IPS-11a (cell line): ENCODE measurements at regions not wholly inside any gene's neighbourhood (a gene's known extent, or its start where the extent isn't known, plus 50 kb on each side); places are given as distances from the start of the nearest gene placed in this dataset.

Experiments
- H3K4me3 ChIP-seq: one replicate; pipeline ENCODE4 v1.5.1; 2013; ENCODE audit warnings: low read depth, low read length, control low read depth

DNA sequence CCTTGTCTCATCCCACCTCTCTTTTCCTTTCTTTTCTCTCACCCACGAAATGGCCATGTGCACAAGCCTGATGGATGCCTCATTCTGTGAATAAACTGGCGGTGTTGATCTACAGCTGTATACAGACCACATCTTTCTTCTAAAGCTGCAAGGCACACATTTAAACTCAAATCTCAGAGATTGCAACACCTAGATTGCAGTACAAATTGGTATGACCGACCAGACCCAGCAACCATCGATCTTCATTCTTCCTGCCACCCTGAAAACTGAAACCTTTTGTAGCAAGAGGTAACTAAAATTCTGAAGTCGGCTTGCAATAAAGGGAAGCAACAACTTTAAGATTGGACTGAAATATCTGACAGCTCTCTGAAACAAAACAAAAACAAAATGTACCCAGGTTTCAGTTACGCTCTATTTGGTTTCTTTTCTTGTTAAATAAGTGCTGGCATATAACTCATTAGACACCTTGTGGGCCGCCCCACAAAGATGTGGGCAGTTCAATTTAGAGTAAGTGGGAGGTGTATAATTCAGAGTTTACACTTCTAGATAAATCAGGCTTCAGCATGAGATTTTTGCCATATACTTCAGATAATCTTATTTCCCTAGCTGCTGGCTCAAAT lies 390.0 kb upstream of the NOVA1 start:
- no peak overlapping the region for H3K4me3 ChIP-seq

DNA sequence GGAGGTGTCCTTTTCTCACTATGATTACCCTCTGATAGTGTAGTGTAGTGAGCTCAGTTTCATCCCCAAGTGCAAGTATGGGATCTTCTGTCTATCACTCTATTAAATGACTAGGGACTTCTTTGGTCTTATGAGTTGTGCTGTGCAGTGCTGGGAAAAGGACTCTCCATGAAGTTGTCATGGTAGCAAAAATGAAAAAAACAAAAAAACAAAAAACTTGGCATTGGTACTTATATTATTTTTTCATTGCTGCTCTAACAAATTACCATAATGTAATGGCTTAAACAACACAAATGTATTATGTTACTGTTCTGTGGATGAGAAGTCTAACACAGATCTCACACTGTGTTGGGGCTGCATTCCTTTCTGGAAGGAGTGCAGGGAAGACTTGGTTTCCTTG lies 393.1 kb upstream of the NOVA1 start:
- H3K4me3 ChIP-seq: no peak overlapping the region

DNA sequence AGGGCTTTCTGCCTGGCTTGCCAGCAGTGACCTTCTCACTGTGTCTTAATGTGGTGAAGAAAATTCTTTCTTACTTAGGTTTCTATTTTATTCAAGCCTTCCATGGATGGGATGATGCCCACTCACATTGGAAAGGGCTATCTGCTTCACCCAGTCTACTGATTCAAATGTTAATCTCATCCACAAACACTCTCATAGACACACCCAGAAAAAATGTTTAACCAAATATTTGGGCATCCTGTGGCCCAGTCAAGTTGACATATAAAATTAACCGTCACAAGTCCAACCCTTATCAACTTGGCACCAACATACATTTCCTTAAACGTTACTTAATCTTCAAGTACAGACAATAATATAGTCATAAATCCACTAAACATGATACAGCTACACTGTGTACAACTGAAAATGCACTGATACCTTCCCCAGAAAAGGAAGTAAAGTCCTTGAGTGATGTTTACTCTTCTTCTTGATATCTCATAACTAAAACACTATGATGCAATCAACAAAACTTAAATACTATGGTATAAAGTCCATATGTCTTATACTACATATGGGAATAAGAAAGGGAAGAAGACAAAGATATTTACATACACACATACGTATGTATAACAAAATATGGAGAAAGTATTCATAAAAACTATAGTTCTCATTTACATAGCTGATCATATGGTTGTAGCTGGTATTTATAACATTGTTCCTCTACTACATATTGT lies 394.7 kb upstream of the NOVA1 start:
- H3K4me3 ChIP-seq: no peak overlapping the region

DNA sequence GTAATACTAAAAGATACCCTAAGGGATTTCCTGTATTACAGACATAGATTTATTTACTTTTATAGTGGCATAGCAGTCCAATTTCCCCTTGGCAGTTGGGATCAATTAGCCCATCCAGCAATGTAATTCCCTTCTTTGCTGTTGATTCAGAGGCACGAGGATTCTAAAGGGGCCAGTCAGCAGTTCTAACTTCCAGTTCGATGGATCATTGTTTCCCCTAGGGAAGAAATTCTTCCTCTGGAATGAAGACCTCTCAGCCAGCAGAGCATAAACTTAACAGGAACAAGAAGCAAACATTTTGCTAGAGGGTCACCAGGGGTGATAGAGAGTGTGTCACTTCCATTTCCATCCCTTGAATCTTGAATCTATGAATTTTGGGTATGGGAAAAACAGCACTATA lies 395.7 kb upstream of the NOVA1 start:
- H3K4me3 ChIP-seq: no peak overlapping the region

DNA sequence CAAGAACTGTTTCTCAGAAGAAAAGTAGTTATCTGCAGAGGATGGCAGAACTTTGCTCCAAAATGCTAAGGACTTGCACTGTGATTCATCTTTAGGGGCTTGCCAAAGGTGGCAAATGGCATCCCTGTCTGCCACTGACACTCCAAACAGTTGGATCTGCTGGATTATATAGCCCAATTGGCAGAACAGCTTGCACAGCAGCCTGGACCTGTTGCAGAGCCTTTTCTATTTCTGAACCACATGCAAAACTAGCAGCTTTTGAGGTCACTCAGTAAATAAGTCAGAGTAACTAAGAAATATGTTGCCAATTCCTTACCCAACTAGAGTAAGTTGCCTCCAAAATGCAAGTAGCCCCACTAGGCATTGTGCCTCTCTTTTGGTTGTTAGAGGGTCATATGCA lies 397.5 kb upstream of the NOVA1 start:
- H3K4me3 ChIP-seq: no peak overlapping the region

DNA sequence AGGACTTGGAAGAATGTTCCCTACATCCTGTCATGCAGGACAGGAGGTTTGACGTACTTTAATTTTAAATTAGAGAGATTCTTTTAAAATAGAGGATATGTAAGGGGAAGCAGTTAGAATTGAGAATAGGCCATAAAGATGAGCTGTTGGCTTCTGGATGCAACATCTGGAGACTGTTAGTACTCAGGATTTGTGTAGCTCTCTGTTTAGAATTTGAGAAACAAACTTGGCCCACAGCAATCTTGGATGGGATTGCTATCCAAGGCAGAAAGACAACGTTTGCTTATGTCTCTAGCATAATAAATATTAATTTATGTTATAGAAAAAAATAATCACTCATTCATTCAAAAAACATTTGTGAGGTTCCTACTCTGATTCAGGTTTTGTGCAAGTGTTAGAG lies 398.4 kb upstream of the NOVA1 start:
- no peak overlapping the region for H3K4me3 ChIP-seq

DNA sequence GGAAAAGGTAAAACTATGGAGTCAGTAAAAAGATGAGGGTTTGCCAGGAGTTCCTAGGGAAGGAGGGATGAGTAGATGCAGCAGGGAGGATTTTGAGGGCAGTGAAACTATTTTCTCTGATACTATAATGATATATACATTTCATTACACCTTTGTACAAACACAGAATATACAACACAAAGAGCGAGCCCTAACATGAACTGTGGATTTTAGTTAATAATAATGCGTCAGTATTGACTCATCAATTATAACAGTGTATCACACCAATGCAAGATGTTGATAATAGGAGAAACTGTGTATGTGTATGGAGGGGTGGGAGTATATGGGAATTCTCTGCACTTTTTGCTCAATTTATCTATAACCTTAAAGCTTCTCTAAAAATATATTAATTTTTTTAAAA lies 404.3 kb upstream of the NOVA1 start:
- no peak overlapping the region for H3K4me3 ChIP-seq

DNA sequence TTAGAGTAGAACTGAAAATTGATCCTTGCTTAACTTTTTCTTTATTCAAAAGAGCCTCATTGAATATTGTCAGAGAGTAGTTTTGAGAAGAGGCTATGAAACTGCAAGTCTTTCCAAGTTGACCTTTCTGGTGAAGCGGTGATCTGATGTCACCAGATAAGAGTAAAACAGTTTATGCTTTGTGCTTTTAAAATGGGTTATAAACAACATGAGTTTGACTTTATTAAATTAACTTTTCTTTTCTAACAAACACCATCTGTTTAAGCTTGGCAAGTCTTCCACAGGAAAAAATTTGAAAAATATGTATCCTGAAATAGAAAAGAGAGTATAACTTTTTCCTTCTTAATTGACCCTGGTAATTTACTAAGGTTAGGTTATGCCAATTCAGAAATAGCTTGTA lies 408.7 kb upstream of the NOVA1 start:
- H3K4me3 ChIP-seq: no peak overlapping the region

DNA sequence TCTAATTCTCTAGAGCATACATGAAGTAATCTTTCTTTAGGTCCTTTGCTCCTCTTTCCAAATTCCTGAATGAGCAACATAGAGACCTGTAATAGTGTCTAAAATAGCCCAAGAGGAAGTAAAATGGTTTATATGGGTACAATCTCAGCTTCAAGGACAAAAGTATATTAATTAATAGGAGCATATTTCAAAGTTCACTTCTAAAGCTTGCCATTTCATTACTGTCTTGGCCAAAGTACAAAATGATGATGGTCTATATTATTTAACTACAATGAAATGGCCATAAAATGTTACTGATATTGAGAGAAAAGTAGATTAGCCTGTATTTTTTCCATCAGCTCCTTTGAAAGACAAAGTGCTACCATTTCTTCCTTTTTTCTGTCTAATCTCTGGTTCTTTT lies 410.4 kb upstream of the NOVA1 start:
- H3K4me3 ChIP-seq: no peak overlapping the region

DNA sequence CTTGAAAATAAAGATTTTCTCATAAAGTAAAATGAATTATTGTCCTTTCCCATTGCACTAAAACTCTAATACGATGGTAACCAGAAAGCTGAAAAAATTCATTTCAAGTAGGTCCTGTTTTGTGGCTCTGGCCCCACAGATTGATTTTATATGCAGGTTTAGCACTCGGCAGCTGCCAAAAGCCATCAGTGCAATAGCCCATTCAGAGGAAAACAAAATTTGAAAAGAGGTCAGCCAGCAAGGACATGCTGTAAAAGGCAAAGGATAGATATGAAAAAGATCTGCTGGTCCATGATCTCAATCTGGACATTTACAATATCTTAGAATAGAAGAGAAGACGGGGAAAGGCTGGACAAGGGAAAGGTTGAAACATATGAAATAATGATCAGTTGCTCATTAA lies 414.8 kb upstream of the NOVA1 start:
- no peak overlapping the region for H3K4me3 ChIP-seq

DNA sequence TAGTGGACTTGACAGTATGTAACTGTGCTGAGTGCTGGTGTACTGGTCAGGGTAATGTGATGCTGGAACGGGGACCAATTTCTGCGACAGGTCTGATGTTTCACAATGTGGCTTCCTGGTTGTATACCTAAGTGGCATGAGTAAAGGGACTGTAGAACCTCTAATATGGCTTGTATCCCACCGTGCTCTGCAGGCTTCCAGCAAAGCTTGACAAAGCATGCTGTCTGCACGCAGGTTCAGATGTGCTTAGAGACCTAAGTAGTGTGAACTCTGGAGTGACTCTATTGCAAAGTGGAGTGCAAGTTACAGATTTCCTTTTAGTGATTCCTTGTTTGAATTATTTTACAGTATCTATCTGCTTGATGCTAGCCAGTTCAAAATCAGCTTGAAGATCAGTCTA lies 415.8 kb upstream of the NOVA1 start:
- no peak overlapping the region for H3K4me3 ChIP-seq

DNA sequence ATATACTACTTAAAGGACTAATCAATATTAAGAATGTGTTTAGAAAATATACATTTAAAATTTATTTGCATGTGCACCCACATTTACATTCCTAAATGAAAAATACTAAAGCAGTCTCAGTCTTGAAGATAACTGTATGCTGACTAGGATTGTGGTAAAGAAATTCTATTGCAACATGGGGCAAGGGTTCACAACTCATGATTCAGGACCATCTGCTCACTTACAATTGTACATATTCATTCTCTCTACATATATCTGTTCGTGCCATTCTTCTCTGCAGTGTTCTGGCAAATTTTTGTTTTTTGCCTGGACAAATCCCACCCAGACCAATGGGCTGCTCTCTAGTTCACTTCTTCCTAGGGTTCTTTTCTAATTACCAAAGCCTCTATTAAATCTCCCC lies 417.2 kb upstream of the NOVA1 start:
- H3K4me3 ChIP-seq: no peak overlapping the region

DNA sequence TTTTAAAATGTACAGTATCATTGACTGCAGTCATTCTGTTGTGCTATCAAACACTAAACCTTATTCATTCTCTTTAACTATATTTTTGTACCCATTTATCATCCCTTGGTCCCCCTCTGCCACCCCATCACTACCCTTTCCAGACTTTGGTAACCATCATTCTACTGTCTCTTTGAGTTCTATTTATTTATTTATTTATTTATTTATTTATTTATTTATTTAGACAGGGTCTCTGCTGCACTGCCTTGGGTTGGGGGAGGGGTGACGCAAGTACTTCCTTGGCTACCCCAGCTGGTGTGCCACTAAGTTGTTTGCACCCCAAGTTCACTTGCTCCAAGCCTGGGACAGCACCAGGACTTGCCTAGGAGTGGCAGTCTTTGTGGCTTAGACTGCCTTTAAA lies 427.8 kb upstream of the NOVA1 start:
- H3K4me3 ChIP-seq: no peak overlapping the region

DNA sequence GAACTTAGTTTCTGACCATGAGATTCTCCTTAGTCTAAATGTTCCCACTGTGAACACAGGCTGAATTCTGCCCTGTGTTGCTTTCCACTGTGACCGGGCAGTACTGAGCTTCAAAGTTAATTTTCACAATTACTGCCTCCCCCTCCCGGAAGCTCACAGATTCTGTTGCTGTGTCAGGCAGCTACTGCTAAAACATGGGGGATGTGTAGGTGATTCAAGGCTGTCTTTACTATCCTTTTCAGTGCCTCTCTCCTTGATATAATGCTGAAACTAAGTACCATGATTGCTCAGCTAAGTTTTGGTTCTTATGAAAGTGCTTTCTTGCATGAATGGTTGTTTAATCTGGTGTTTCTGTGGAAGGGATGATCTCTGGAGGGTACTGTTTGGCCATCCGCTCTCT lies 428.3 kb upstream of the NOVA1 start:
- H3K4me3 ChIP-seq: no peak overlapping the region

DNA sequence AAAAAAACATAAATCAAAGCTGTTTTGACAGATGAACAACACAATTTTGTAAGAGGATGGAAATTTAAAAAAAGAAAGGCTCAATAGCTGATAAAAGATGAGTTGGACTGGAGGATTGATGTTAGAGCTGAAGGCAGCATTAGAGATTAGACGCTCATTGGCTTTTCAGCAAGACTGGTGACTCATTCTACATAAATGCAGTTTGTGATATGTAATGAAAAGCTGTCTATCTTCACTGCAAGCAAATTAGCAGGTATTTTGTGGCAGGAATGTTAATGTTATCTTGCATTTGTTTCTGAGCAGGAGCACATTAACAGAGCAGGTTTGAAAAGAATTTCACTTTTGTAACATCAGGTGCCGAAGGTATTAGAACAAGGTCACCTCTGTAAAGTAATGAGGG lies 442.7 kb upstream of the NOVA1 start:
- H3K4me3 ChIP-seq: no peak overlapping the region

DNA sequence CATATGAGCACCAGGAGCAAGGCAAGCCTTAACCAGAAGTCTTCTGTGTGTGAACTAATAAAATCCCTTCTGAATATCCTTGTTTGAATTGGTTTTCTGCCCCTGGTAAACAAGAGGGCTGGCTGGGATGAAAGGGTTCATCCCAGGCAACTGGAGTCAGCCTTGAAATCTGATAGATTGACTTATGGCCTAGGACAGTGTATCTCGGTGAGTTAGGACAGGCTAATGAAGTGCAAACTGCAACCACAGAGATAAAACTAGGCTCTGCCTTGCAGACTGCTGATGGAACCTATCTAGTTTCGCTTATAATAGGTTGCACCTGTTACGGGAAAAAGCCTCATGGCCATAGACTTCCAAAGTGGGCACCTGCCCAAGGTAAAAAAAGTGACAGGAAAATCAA lies 451.9 kb upstream of the NOVA1 start:
- no peak overlapping the region for H3K4me3 ChIP-seq

DNA sequence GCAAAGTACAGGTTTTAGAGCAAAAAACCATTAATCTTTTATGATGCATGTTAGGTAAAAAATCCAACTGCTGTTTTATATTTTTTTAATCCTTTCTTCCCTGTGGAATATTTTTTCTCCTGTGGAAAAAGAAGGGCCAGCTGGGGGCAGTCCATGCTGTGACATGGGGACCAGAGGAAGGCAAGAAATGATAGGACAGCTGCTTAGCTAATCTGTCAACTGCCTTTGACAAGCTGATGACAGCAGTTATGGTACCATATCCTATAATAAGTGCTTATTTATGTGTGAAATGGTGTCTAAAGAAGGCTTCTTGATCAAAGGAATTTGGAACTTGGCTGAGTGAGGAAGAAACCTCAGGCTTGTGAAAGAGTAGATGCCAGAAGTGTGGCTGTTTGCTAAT lies 452.4 kb upstream of the NOVA1 start:
- no peak overlapping the region for H3K4me3 ChIP-seq

DNA sequence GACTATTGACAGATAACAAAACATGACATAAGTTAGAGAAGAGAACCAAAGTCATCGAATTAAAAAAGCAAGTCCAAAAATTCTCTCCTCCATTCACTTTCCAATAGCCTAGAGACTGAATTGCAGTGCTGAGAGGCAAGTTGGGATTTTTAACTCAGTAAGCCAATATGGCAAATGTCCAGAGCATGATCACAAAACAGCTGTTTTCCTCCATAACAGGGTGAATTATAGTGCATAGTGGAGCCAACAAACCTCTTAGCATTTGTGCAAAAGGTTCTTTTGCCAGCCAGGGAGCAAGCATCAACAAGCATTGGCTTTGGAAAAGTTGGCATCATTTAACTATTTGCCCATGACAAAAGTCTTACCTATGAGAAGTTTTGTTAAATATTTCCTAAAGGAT lies 458.8 kb upstream of the NOVA1 start:
- H3K4me3 ChIP-seq: no peak overlapping the region

DNA sequence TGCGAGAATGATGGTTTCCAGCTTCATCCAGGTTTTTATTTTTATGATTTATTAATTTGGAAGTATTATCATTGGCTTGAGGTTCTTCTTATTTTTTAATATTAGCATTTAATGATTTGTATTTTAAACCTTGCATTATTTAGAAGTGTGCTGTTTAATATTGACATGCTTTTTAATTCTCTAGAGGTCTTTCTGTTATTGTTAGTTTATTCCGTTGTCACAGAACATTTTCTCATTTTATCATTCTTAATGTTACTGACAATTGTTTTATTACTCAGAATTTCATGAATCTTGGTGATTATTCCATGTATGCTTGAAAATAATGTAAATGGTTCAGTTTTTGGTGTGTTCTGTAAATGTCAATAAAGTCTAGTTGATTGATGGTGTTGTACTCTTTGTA lies 463.5 kb upstream of the NOVA1 start:
- no peak overlapping the region for H3K4me3 ChIP-seq

DNA sequence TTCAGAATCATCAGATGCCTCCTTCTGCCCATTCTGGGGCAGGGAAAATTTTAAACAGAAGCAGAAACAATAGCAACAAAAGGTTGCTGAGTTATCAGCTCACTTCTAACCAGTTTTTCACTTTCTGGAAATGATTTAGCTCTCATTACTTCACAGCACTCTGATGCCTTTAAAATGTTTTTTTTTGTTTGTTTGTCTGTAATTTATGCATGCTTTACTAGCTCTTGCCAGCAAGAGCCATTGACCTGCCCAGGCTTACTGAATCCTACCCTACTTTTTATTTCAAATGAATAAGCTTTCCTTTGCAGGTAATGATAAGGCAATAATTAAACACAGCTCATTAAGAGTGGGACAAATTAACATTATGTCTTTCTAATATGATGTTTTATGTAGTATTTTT lies 466.1 kb upstream of the NOVA1 start:
- H3K4me3 ChIP-seq: no peak overlapping the region

DNA sequence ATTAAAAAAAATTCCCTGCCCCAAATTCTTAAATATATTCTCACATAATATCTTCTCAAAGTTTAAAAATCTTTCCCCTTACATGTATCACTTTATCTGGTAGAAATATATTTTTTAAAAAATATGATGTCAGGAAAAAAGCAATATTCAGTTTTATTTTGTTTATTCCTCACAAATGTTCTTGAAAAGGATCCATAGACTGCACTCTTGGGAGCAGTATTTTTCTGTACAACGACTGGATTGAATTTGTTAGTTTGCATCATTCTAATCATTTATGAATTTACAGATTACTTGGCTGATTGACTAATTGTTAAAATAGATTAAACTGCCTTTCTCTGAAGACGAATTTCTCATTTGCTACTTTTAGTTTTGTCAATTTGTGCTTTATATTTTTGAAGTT lies 468.1 kb upstream of the NOVA1 start:
- no peak overlapping the region for H3K4me3 ChIP-seq

DNA sequence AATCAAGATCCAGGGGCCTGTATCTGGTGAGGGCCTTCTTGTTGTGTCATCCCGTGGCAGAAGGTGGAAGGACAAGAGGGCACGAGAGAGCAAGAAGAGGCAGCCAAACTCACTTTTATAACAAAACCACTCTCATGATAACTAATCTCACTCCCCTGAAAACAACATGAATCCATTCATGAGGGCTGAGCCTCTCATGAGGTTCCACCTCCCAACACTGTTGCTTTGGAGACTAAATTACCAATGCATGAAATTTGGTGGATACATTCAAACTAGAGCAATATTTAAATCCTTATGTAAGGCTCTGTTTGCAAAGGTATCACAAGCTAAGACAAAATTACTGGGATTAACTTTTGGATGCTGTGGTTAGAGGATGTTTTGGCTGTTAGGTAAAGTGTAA lies 470.1 kb upstream of the NOVA1 start:
- no peak overlapping the region for H3K4me3 ChIP-seq

DNA sequence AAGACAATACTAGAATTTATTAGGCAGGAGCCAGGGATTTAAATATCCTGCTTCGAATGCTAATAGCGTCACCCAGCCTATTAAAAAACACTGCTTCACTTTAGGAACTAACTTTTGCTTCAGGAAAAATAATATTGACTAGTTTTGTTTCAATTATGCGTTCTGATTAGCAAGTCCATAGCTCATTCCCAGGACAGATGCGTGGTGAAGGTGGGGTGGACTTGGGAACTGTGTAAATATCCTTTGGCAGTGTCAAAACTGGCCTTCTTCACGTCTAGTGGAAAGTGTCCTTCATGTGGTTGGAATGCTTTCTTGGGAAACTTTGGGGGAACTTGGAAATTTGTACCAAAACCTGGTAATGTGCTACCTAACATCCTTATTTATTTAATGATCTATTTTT lies 474.8 kb upstream of the NOVA1 start:
- no peak overlapping the region for H3K4me3 ChIP-seq
